Limb (tissue), 2 donors: ENCODE measurements at regions not wholly inside any gene's neighbourhood (a gene's known extent, or its start where the extent isn't known, plus 50 kb on each side); places are given as distances from the start of the nearest gene placed in this dataset.

Source experiments
- DNase-seq, 2 donors: peaks; one replicate each; pipeline ENCODE4 v3.0.0-alpha.2; 2016; ENCODE audit errors: extremely low spot score in 2 of 2

GRCh38 chr6:40722091-40722490, 134.9 kb upstream of the LRFN2 start:
- no peak for DNase-seq

GRCh38 chr6:40721271-40721952, 134.2 kb upstream of the LRFN2 start:
- DNase-seq = no peak

GRCh38 chr6:40720375-40720748, 133.2 kb upstream of the LRFN2 start:
- no peak for DNase-seq

GRCh38 chr6:40719671-40720374, 132.7 kb upstream of the LRFN2 start:
- DNase-seq = peak in 1 of 2 donors; percentile 43

GRCh38 chr6:40718401-40718800, 131.2 kb upstream of the LRFN2 start:
- DNase-seq = no peak

GRCh38 chr6:40717411-40718057, 130.4 kb upstream of the LRFN2 start:
- DNase-seq = no peak

GRCh38 chr6:40715570-40716403, 128.6 kb upstream of the LRFN2 start:
- no peak for DNase-seq

GRCh38 chr6:40714576-40715564, 127.7 kb upstream of the LRFN2 start:
- no peak for DNase-seq

- DNase-seq = no peak
Measured at GRCh38 chr6:40714143-40714542, 127.0 kb upstream of the LRFN2 start.

- DNase-seq = no peak
Measured at GRCh38 chr6:40713002-40713719, 126.0 kb upstream of the LRFN2 start.

GRCh38 chr6:40710626-40711330, 123.6 kb upstream of the LRFN2 start:
- DNase-seq = peak in 1 of 2 donors; percentile 49

- DNase-seq = no peak
Measured at GRCh38 chr6:40708049-40708448, 120.9 kb upstream of the LRFN2 start.

GRCh38 chr6:40706178-40706577, 119.0 kb upstream of the LRFN2 start:
- no peak for DNase-seq

GRCh38 chr6:40705354-40705753, 118.2 kb upstream of the LRFN2 start:
- DNase-seq = no peak

- no peak for DNase-seq
Measured at GRCh38 chr6:40701352-40702007, 114.3 kb upstream of the LRFN2 start.

GRCh38 chr6:40700006-40700580, 112.9 kb upstream of the LRFN2 start:
- no peak for DNase-seq

GRCh38 chr6:40695750-40696415, 108.7 kb upstream of the LRFN2 start:
- DNase-seq = no peak

- no peak for DNase-seq
Measured at GRCh38 chr6:40695114-40695513, 108.0 kb upstream of the LRFN2 start.
